ENCODE measurements at regions not wholly inside any gene's neighbourhood (a gene's known extent, or its start where the extent isn't known, plus 50 kb on each side); places are given as distances from the start of the nearest gene placed in this dataset.

- TF ChIP-seq, protein P1, sequence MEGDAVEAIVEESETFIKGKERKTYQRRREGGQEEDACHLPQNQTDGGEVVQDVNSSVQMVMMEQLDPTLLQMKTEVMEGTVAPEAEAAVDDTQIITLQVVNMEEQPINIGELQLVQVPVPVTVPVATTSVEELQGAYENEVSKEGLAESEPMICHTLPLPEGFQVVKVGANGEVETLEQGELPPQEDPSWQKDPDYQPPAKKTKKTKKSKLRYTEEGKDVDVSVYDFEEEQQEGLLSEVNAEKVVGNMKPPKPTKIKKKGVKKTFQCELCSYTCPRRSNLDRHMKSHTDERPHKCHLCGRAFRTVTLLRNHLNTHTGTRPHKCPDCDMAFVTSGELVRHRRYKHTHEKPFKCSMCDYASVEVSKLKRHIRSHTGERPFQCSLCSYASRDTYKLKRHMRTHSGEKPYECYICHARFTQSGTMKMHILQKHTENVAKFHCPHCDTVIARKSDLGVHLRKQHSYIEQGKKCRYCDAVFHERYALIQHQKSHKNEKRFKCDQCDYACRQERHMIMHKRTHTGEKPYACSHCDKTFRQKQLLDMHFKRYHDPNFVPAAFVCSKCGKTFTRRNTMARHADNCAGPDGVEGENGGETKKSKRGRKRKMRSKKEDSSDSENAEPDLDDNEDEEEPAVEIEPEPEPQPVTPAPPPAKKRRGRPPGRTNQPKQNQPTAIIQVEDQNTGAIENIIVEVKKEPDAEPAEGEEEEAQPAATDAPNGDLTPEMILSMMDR (IDR thresholded peaks at IDR 0.05), result no peak
- TF ChIP-seq POLR2A (IDR thresholded peaks at IDR 0.05), result no peak
Measured at GRCh38 chr6:135586388-135586787, 88.8 kb upstream of the AHI1 start.

Measured in thyroid gland (tissue), 4 donors.